ENCODE measurements at regions not wholly inside any gene's neighbourhood (a gene's known extent, or its start where the extent isn't known, plus 50 kb on each side); places are given as distances from the start of the nearest gene placed in this dataset.

GRCh38 chr12:19885093-19885812 lies 446.0 kb downstream of the AEBP2 start:
- no peak overlapping the region for H3K9ac ChIP-seq (ENCODE audit: low read length)
- H4K20me1 ChIP-seq (ENCODE audit: insufficient read depth, low read length) = no peaks in the 10 kb centered on the region
- no peaks in the 10 kb centered on the region for H3K36me3 ChIP-seq (replicated peaks; ENCODE audit: low read depth, low read length)
- no peaks in the 10 kb centered on the region for H3K27me3 ChIP-seq (ENCODE audit: low read depth, low read length)
- peaks cover 12% of the 10 kb centered on the region for H3K4me1 ChIP-seq (ENCODE audit: low read length)
- no peaks in the 10 kb centered on the region for H3K9me3 ChIP-seq (ENCODE audit: insufficient read depth, low read length)
- H3K27ac ChIP-seq (ENCODE audit: low read length) = no peak overlapping the region
- H3K4me3 ChIP-seq (ENCODE audit: low read length) = no peak overlapping the region
- no peak overlapping the region for H3K4me2 ChIP-seq (ENCODE audit: low read length)
- no peak overlapping the region for H2AFZ ChIP-seq (ENCODE audit: low read depth, low read length)
- TF ChIP-seq CTCF (IDR thresholded peaks at IDR 0.05; ENCODE audit: low read depth, low read length) (no peak), EZH2phosphoT487 (IDR thresholded peaks at IDR 0.05; ENCODE audit: low read depth) (no peak)
- H3K79me2 ChIP-seq (ENCODE audit: low read length) = no peaks in the 10 kb centered on the region

GRCh38 chr12:19886065-19886464 lies 446.8 kb downstream of the AEBP2 start:
- Histone ChIP-seq H3K9ac (ENCODE audit: low read length) (no peak overlapping the region), H3K4me3 (ENCODE audit: low read length) (no peak overlapping the region), H3K4me2 (ENCODE audit: low read length) (no peak overlapping the region), H3K4me1 (ENCODE audit: low read length) (peaks cover 12% of the 10 kb centered on the region), H2AFZ (ENCODE audit: low read depth, low read length) (no peak overlapping the region), H3K27ac (ENCODE audit: low read length) (no peak overlapping the region), H4K20me1 (ENCODE audit: insufficient read depth, low read length) (no peaks in the 10 kb centered on the region), H3K36me3 (replicated peaks; ENCODE audit: low read depth, low read length) (no peaks in the 10 kb centered on the region), H3K27me3 (ENCODE audit: low read depth, low read length) (no peaks in the 10 kb centered on the region), H3K9me3 (ENCODE audit: insufficient read depth, low read length) (no peaks in the 10 kb centered on the region), H3K79me2 (ENCODE audit: low read length) (no peaks in the 10 kb centered on the region)
- TF ChIP-seq CTCF (IDR thresholded peaks at IDR 0.05; ENCODE audit: low read depth, low read length) (no peak), EZH2phosphoT487 (IDR thresholded peaks at IDR 0.05; ENCODE audit: low read depth) (no peak)

- Histone ChIP-seq H3K36me3 (replicated peaks; ENCODE audit: low read depth, low read length) (no peaks in the 10 kb centered on the region), H4K20me1 (ENCODE audit: insufficient read depth, low read length) (no peaks in the 10 kb centered on the region), H3K4me1 (ENCODE audit: low read length) (peaks cover 12% of the 10 kb centered on the region), H2AFZ (ENCODE audit: low read depth, low read length) (no peak overlapping the region), H3K79me2 (ENCODE audit: low read length) (no peaks in the 10 kb centered on the region), H3K9me3 (ENCODE audit: insufficient read depth, low read length) (no peaks in the 10 kb centered on the region), H3K27ac (ENCODE audit: low read length) (no peak overlapping the region), H3K4me3 (ENCODE audit: low read length) (no peak overlapping the region), H3K9ac (ENCODE audit: low read length) (no peak overlapping the region), H3K27me3 (ENCODE audit: low read depth, low read length) (no peaks in the 10 kb centered on the region), H3K4me2 (ENCODE audit: low read length) (no peak overlapping the region)
- TF ChIP-seq EZH2phosphoT487 (IDR thresholded peaks at IDR 0.05; ENCODE audit: low read depth) = no peak
- no peak for TF ChIP-seq CTCF (IDR thresholded peaks at IDR 0.05; ENCODE audit: low read depth, low read length)
Measured at GRCh38 chr12:19886639-19887064, 447.4 kb downstream of the AEBP2 start.

- peaks cover 15% of the 10 kb centered on the region for H3K4me1 ChIP-seq (ENCODE audit: low read length)
- no peak overlapping the region for H3K27ac ChIP-seq (ENCODE audit: low read length)
- H3K9me3 ChIP-seq (ENCODE audit: insufficient read depth, low read length) = no peaks in the 10 kb centered on the region
- no peaks in the 10 kb centered on the region for H3K27me3 ChIP-seq (ENCODE audit: low read depth, low read length)
- H3K9ac ChIP-seq (ENCODE audit: low read length) = no peak overlapping the region
- no peak overlapping the region for H2AFZ ChIP-seq (ENCODE audit: low read depth, low read length)
- H3K4me3 ChIP-seq (ENCODE audit: low read length) = no peak overlapping the region
- no peak overlapping the region for H3K4me2 ChIP-seq (ENCODE audit: low read length)
- no peak for TF ChIP-seq EZH2phosphoT487 (IDR thresholded peaks at IDR 0.05; ENCODE audit: low read depth)
- TF ChIP-seq CTCF (IDR thresholded peaks at IDR 0.05; ENCODE audit: low read depth, low read length) = no peak
- H3K79me2 ChIP-seq (ENCODE audit: low read length) = no peaks in the 10 kb centered on the region
- H4K20me1 ChIP-seq (ENCODE audit: insufficient read depth, low read length) = no peaks in the 10 kb centered on the region
- no peaks in the 10 kb centered on the region for H3K36me3 ChIP-seq (replicated peaks; ENCODE audit: low read depth, low read length)
Measured at GRCh38 chr12:19890024-19890423, 450.7 kb downstream of the AEBP2 start.

Measured in OCI-LY3 (cell line).